ENCODE measurements at regions not wholly inside any gene's neighbourhood (a gene's known extent, or its start where the extent isn't known, plus 50 kb on each side); places are given as distances from the start of the nearest gene placed in this dataset.

DNA sequence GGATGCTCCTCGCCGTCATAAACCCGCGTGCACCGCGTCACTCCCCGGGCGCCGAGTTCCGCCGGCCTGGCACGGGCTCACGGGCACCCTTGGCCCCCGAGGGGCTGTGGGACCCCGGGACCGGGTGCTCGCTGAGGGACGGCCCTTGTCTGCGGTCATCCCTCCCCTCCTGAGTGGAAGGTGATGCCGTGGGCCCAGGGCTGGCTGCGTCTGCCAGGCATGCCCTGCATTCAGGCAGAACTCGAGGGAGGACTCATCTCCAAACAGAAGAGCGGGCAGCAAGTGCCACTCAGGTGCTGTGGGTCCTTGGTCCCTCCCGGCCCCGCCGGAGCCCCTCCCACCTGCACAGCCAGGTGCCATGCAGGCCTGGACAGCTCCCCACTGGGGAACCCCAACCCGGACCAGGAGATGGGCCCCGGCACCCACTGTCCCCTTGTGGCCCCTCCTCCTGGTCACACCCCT is 61.3 kb downstream of the UNCX start:
- no peak for ATAC-seq
- no peak for TF ChIP-seq ISL1 (CRISPR knock-in tag; IDR thresholded peaks at IDR 0.05)
- TF ChIP-seq BACH2 (CRISPR knock-in tag; IDR thresholded peaks at IDR 0.05; ENCODE audit: borderline replicate concordance) = no peak
- TF ChIP-seq SNAI2 (CRISPR knock-in tag; IDR thresholded peaks at IDR 0.05) = no peak
- TF ChIP-seq, protein P1, sequence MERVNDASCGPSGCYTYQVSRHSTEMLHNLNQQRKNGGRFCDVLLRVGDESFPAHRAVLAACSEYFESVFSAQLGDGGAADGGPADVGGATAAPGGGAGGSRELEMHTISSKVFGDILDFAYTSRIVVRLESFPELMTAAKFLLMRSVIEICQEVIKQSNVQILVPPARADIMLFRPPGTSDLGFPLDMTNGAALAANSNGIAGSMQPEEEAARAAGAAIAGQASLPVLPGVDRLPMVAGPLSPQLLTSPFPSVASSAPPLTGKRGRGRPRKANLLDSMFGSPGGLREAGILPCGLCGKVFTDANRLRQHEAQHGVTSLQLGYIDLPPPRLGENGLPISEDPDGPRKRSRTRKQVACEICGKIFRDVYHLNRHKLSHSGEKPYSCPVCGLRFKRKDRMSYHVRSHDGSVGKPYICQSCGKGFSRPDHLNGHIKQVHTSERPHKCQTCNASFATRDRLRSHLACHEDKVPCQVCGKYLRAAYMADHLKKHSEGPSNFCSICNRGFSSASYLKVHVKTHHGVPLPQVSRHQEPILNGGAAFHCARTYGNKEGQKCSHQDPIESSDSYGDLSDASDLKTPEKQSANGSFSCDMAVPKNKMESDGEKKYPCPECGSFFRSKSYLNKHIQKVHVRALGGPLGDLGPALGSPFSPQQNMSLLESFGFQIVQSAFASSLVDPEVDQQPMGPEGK (CRISPR knock-in tag; IDR thresholded peaks at IDR 0.05; ENCODE audit: borderline replicate concordance) = no peak
- no peak for TF ChIP-seq ZFP3 (CRISPR knock-in tag; IDR thresholded peaks at IDR 0.05)
- no peak for TF ChIP-seq ZNF8 (CRISPR knock-in tag; IDR thresholded peaks at IDR 0.05)
- TF ChIP-seq ESRRG (CRISPR knock-in tag; IDR thresholded peaks at IDR 0.05) = no peak
- no peak for TF ChIP-seq ZNF565 (CRISPR knock-in tag; conservative IDR thresholded peaks at IDR 0.05; ENCODE audit: low read depth)
- TF ChIP-seq CSDC2 (CRISPR knock-in tag; IDR thresholded peaks at IDR 0.05) = no peak
- TF ChIP-seq GLIS3 (CRISPR knock-in tag; IDR thresholded peaks at IDR 0.05) = no peak
- TF ChIP-seq ZFP30 (CRISPR knock-in tag; IDR thresholded peaks at IDR 0.05) = no peak
- TF ChIP-seq, protein P2, sequence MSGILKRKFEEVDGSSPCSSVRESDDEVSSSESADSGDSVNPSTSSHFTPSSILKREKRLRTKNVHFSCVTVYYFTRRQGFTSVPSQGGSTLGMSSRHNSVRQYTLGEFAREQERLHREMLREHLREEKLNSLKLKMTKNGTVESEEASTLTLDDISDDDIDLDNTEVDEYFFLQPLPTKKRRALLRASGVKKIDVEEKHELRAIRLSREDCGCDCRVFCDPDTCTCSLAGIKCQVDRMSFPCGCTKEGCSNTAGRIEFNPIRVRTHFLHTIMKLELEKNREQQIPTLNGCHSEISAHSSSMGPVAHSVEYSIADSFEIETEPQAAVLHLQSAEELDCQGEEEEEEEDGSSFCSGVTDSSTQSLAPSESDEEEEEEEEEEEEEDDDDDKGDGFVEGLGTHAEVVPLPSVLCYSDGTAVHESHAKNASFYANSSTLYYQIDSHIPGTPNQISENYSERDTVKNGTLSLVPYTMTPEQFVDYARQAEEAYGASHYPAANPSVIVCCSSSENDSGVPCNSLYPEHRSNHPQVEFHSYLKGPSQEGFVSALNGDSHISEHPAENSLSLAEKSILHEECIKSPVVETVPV (CRISPR knock-in tag; IDR thresholded peaks at IDR 0.05) = no peak
- TF ChIP-seq, protein P3, sequence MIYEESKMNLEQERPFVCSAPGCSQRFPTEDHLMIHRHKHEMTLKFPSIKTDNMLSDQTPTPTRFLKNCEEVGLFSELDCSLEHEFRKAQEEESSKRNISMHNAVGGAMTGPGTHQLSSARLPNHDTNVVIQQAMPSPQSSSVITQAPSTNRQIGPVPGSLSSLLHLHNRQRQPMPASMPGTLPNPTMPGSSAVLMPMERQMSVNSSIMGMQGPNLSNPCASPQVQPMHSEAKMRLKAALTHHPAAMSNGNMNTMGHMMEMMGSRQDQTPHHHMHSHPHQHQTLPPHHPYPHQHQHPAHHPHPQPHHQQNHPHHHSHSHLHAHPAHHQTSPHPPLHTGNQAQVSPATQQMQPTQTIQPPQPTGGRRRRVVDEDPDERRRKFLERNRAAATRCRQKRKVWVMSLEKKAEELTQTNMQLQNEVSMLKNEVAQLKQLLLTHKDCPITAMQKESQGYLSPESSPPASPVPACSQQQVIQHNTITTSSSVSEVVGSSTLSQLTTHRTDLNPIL (CRISPR knock-in tag; IDR thresholded peaks at IDR 0.05; ENCODE audit: low read depth) = no peak
- no peak for TF ChIP-seq OSR1 (CRISPR knock-in tag; IDR thresholded peaks at IDR 0.05)
- no peak for TF ChIP-seq TOX (CRISPR knock-in tag; IDR thresholded peaks at IDR 0.05; ENCODE audit: borderline replicate concordance)
- TF ChIP-seq, protein P4, sequence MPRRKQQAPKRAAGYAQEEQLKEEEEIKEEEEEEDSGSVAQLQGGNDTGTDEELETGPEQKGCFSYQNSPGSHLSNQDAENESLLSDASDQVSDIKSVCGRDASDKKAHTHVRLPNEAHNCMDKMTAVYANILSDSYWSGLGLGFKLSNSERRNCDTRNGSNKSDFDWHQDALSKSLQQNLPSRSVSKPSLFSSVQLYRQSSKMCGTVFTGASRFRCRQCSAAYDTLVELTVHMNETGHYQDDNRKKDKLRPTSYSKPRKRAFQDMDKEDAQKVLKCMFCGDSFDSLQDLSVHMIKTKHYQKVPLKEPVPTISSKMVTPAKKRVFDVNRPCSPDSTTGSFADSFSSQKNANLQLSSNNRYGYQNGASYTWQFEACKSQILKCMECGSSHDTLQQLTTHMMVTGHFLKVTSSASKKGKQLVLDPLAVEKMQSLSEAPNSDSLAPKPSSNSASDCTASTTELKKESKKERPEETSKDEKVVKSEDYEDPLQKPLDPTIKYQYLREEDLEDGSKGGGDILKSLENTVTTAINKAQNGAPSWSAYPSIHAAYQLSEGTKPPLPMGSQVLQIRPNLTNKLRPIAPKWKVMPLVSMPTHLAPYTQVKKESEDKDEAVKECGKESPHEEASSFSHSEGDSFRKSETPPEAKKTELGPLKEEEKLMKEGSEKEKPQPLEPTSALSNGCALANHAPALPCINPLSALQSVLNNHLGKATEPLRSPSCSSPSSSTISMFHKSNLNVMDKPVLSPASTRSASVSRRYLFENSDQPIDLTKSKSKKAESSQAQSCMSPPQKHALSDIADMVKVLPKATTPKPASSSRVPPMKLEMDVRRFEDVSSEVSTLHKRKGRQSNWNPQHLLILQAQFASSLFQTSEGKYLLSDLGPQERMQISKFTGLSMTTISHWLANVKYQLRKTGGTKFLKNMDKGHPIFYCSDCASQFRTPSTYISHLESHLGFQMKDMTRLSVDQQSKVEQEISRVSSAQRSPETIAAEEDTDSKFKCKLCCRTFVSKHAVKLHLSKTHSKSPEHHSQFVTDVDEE (CRISPR knock-in tag; IDR thresholded peaks at IDR 0.05) = no peak
- TF ChIP-seq ARNTL (CRISPR knock-in tag; IDR thresholded peaks at IDR 0.05; ENCODE audit: borderline replicate concordance, low read depth) = no peak
- TF ChIP-seq TCF4 (CRISPR knock-in tag; IDR thresholded peaks at IDR 0.05; ENCODE audit: borderline replicate concordance) = no peak
- no peak for TF ChIP-seq PPARA (CRISPR knock-in tag; IDR thresholded peaks at IDR 0.05; ENCODE audit: borderline replicate concordance)
- TF ChIP-seq ZNF70 (CRISPR knock-in tag; IDR thresholded peaks at IDR 0.05) = no peak

DNA sequence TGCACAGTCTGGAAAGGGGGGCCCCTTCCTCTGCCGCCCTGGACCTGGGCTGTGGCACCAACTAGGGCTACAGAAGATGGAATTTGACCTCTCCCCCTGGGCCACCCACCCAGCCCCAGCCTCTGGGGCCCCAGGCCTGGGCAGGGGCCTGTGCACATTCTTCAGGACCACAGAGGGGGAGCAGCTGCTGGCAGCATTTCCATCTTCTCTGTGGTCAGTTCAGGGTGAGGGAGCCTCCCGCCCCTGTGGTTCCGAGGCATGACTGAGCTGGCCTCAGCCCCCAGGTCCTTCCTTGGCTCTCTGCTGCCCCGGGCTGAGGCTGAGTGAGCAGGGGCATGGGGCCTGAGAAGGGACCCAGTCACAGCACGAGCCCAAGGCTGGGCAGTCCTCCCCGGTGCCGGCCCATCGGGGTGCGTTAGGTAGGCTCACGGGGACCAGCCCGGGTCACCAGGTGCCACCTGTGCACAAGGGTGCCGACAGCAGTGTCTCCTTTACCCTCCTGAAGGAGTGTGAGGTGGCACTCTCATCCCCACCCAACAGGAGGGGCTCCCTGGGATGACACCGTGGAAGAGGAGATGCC is 63.2 kb downstream of the UNCX start:
- no peak for TF ChIP-seq TCF4 (CRISPR knock-in tag; IDR thresholded peaks at IDR 0.05; ENCODE audit: borderline replicate concordance)
- no peak for TF ChIP-seq GLIS3 (CRISPR knock-in tag; IDR thresholded peaks at IDR 0.05)
- no peak for TF ChIP-seq ZNF70 (CRISPR knock-in tag; IDR thresholded peaks at IDR 0.05)
- no peak for TF ChIP-seq TOX (CRISPR knock-in tag; IDR thresholded peaks at IDR 0.05; ENCODE audit: borderline replicate concordance)

DNA sequence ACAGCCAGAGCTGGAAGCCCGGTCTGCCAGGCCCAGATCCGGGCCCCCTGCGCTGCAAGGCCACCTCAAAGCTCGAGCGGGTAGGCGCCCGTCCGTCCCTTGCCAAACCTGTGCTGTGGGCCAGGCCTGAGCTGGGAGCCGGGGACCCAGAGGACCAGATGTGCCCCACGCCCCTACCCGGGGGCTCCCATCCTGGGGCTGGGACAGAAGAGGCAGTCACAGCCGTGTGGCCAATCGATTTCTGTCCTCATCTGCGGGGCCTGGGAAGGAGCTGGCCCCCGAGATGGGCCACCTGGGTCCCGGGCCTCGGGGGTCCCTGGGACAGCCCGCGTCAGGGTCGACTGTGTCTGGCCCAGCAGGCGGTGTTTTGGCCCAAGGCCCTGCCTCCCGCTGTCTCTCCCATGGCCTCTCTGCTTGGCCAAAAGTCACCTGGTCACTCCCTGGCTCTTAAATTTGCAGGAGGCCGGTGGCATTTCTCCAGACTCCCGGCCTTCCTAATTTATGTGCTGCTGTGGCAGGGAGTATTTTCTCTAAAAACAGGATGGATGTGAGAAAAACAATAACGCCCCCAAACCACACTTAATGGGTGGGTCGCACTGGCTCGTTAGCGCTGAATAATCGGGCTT is 63.8 kb downstream of the UNCX start:
- no peak for ATAC-seq

More for the DNA sequence above, 63.2 kb downstream of the UNCX start:
- no peak for ATAC-seq

More for the DNA sequence above, 63.8 kb downstream of the UNCX start:
- TF ChIP-seq PPARA (CRISPR knock-in tag; IDR thresholded peaks at IDR 0.05; ENCODE audit: borderline replicate concordance) (no peak), ZNF70 (CRISPR knock-in tag; IDR thresholded peaks at IDR 0.05) (no peak), ZFP30 (CRISPR knock-in tag; IDR thresholded peaks at IDR 0.05) (no peak)
- TF ChIP-seq, protein P5, sequence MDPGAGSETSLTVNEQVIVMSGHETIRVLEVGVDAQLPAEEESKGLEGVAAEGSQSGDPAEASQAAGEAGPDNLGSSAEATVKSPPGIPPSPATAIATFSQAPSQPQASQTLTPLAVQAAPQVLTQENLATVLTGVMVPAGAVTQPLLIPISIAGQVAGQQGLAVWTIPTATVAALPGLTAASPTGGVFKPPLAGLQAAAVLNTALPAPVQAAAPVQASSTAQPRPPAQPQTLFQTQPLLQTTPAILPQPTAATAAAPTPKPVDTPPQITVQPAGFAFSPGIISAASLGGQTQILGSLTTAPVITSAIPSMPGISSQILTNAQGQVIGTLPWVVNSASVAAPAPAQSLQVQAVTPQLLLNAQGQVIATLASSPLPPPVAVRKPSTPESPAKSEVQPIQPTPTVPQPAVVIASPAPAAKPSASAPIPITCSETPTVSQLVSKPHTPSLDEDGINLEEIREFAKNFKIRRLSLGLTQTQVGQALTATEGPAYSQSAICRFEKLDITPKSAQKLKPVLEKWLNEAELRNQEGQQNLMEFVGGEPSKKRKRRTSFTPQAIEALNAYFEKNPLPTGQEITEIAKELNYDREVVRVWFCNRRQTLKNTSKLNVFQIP (CRISPR knock-in tag; IDR thresholded peaks at IDR 0.05; ENCODE audit: borderline replicate concordance, low read depth) = no peak

Data from SK-N-SH treated with all-trans-retinoic acid at 6 μM for 48 hours (cell line).